Progenitor cell of endocrine pancreas (in vitro differentiated cells): ENCODE measurements at regions not wholly inside any gene's neighbourhood (a gene's known extent, or its start where the extent isn't known, plus 50 kb on each side); places are given as distances from the start of the nearest gene placed in this dataset.

Experiments used
- DNase-seq: peaks from one replicate; pipeline ENCODE4 v3.0.0; 2021; ENCODE audit warnings: low spot score; ENCODE audit not compliant: unreplicated experiment
- H3K27ac Mint-ChIP-seq: 2 replicates; pipeline ENCODE4 v1.8.0; 2021; ENCODE audit warnings: mild to moderate bottlenecking, moderate library complexity, mixed read lengths
- H3K27me3 Mint-ChIP-seq: 2 replicates; pipeline ENCODE4 v1.8.0; 2021; ENCODE audit warnings: mixed read lengths
- H3K36me3 Mint-ChIP-seq: 2 replicates; pipeline ENCODE4 v1.8.0; 2022; ENCODE audit warnings: mixed read lengths; ENCODE audit not compliant: insufficient read depth
- H3K4me1 Mint-ChIP-seq: 2 replicates; pipeline ENCODE4 v1.8.0; 2021; ENCODE audit warnings: low read depth, mixed read lengths
- H3K4me3 Mint-ChIP-seq: 2 replicates; pipeline ENCODE4 v1.8.0; 2021; ENCODE audit warnings: low read depth, mild to moderate bottlenecking, moderate library complexity, mixed read lengths
- H3K9me3 Mint-ChIP-seq: 2 replicates; pipeline ENCODE4 v1.8.0; 2021; ENCODE audit warnings: low read depth, mixed read lengths
- TF ChIP-seq, protein P1 (sequence below): fragments of 200-600 bp; sonication (generic); IDR thresholded peaks from one replicate; pipeline ENCODE4 v1.5.0; 2021; ENCODE audit warnings: antibody characterized with exemption, mild to moderate bottlenecking; ENCODE audit not compliant: unreplicated experiment

DNA sequence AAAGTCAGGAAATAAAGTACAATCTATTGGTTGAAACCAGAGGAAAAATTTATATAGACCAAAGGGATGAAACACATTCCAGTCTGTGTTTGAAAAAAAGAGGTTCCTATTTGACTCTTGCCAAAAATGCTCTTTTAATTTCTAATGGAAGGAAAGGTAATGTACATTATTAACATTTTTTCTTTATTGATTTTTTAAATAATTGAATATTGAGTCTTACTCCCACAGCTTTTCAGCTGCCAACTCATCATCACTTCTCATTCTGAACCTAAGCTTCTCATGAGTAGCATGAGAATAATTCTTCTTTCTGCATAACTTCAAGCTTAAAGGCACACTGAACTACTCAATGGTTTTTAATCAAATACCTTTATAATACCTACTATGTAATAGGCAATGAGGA lies 49.8 kb upstream of the FHIP2A start:
- Mint-ChIP-seq H3K36me3 (no peaks in the 10 kb centered on the region), H3K27me3 (peaks cover 41% of the 10 kb centered on the region), H3K4me3 (no peak overlapping the region), H3K9me3 (no peaks in the 10 kb centered on the region), H3K27ac (no peak overlapping the region), H3K4me1 (peaks cover 4% of the 10 kb centered on the region)
- no peak for DNase-seq
- TF ChIP-seq, protein P1, sequence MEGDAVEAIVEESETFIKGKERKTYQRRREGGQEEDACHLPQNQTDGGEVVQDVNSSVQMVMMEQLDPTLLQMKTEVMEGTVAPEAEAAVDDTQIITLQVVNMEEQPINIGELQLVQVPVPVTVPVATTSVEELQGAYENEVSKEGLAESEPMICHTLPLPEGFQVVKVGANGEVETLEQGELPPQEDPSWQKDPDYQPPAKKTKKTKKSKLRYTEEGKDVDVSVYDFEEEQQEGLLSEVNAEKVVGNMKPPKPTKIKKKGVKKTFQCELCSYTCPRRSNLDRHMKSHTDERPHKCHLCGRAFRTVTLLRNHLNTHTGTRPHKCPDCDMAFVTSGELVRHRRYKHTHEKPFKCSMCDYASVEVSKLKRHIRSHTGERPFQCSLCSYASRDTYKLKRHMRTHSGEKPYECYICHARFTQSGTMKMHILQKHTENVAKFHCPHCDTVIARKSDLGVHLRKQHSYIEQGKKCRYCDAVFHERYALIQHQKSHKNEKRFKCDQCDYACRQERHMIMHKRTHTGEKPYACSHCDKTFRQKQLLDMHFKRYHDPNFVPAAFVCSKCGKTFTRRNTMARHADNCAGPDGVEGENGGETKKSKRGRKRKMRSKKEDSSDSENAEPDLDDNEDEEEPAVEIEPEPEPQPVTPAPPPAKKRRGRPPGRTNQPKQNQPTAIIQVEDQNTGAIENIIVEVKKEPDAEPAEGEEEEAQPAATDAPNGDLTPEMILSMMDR, result no peak
